Astrocyte of the cerebellum (primary cell): ENCODE measurements at regions not wholly inside any gene's neighbourhood (a gene's known extent, or its start where the extent isn't known, plus 50 kb on each side); places are given as distances from the start of the nearest gene placed in this dataset.

Experiments
- DNase-seq: peaks from one replicate; pipeline ENCODE4 v3.0.0-alpha.2; 2011; ENCODE audit warnings: low read depth
- H3K4me3 ChIP-seq: 2 replicates; pipeline ENCODE4 v1.5.1; 2011; ENCODE audit warnings: mild to moderate bottlenecking, low read depth, low read length, moderate library complexity
- CTCF ChIP-seq: IDR thresholded peaks from 2 replicates; pipeline ENCODE4 v1.5.1; 2012; ENCODE audit warnings: low read length, low read depth, moderate library complexity, mild to moderate bottlenecking; ENCODE audit errors: missing control alignments
- in situ Hi-C: cut with HindIII; loops from 2 replicates; pipeline ENCODE4 v1.10.0; 2017; ENCODE audit warnings: low sequenced_read_pairs

DNA sequence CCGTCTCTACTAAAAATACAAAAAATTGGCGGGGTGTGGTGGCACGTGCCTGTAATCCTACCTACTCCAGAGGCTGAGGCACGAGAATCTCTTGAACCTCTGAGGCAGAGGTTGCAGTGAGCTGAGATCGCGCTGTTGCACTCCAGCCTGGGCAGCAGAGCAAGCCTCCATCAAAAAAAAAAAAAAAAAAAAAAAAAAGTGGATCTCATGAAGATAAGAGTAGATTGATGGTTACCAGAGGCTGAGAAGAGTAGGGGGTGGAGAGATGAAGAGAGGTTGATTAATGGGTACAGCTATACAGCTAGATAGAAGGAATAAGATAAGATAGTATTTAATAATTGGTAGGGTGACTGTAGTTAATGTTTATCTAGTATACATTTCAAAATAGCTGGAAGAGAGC lies 65.9 kb upstream of the LRRC3B start:
- TF ChIP-seq CTCF = no peak
- no peak for DNase-seq
- no peak overlapping the region for H3K4me3 ChIP-seq
- in situ Hi-C loops = no loop called here

DNA sequence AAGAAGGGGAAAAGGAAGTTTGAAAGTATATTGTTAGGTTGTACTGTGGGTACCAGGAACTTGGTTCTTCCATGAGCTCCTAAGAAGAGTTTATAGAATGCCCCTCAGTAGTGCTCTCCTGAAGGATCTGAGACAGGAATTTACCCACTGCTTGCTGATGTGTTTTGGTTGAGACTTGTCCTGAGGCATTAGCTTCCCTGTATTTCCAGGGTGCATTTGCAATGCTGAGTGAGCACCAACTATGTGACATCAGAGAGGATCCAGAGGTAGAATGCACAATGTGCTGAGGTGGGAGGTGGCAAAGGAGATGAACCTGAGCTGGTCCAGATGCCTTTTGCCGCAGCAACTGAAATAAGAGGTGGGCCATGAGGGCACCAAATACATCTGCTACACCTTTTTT lies 64.3 kb upstream of the LRRC3B start:
- in situ Hi-C loops = no loop called here
- no peak for TF ChIP-seq CTCF
- H3K4me3 ChIP-seq = no peak overlapping the region

GRCh38 chr3:26559227-26559626 lies 63.3 kb upstream of the LRRC3B start:
- TF ChIP-seq CTCF = no peak
- DNase-seq = no peak
- in situ Hi-C loops = no loop called here

More for the DNA sequence above, 64.3 kb upstream of the LRRC3B start:
- no peak for DNase-seq

DNA sequence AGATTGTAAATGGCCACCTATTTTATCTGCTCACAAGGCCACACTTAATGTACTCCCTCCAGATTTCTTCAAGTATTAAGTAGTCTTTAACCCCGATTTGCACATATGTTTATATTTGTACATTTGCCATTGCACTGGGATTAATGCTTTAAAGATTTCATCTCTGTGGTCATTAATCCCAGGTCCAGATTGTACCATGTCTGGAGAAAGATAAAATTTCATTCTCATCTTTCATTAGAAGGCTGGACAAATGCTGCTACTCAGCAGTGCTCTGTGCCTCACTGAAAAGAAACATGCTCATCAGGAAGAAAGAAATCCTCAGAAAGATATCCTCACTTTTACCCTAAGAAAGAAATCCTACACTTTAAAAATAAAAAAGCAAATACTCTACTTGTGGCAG lies 62.5 kb upstream of the LRRC3B start:
- H3K4me3 ChIP-seq = no peak overlapping the region
- in situ Hi-C loops = no loop called here
- DNase-seq = no peak
- TF ChIP-seq CTCF = no peak

More at GRCh38 chr3:26559227-26559626, 63.3 kb upstream of the LRRC3B start:
- H3K4me3 ChIP-seq = no peak overlapping the region

- TF ChIP-seq CTCF = no peak
- H3K4me3 ChIP-seq = no peak overlapping the region
- in situ Hi-C loops = no loop called here
- DNase-seq = no peak
These were observed 60.4 kb upstream of the LRRC3B start for GRCh38 chr3:26562021-26562768.
